OCI-LY1 (cell line): ENCODE measurements at regions not wholly inside any gene's neighbourhood (a gene's known extent, or its start where the extent isn't known, plus 50 kb on each side); places are given as distances from the start of the nearest gene placed in this dataset.

ENCODE experiments used
- H2AFZ ChIP-seq: fragments of 200-600 bp; sonication (generic), shearing (Covaris generic); 2 replicates; pipeline ENCODE4 v1.6.0; 2014; ENCODE audit warnings: antibody characterized with exemption, mild to moderate bottlenecking, low read length
- H3F3A ChIP-seq: fragments of 200-600 bp; sonication (generic), shearing (Covaris generic); 2 replicates; pipeline ENCODE4 v1.6.0; 2014; ENCODE audit warnings: mild to moderate bottlenecking, antibody characterized with exemption, low read length, moderate library complexity; ENCODE audit not compliant: insufficient read depth
- H3K27ac ChIP-seq: fragments of 200-600 bp; sonication (generic); 2 replicates; pipeline ENCODE4 v1.5.1; 2014; ENCODE audit warnings: low read length, mixed run types, mild to moderate bottlenecking, low read depth; ENCODE audit not compliant: poor library complexity, severe bottlenecking
- H3K27me3 ChIP-seq: fragments of 200-600 bp; sonication (generic); 2 replicates; pipeline ENCODE4 v1.6.0; 2014; ENCODE audit warnings: antibody characterized with exemption, mild to moderate bottlenecking, low read length, moderate library complexity; ENCODE audit not compliant: insufficient read depth
- H3K36me3 ChIP-seq: fragments of 200-600 bp; sonication (generic); 2 replicates; pipeline ENCODE4 v1.6.1; 2014; ENCODE audit warnings: mild to moderate bottlenecking, antibody characterized with exemption, low read length, moderate library complexity, mixed read lengths; ENCODE audit not compliant: insufficient read depth
- H3K4me1 ChIP-seq: fragments of 200-600 bp; sonication (generic); 2 replicates; pipeline ENCODE4 v1.5.1; 2014; ENCODE audit warnings: mild to moderate bottlenecking, low read length, moderate library complexity; ENCODE audit not compliant: insufficient read depth, severe bottlenecking
- H3K4me2 ChIP-seq: fragments of 200-600 bp; sonication (generic), shearing (Covaris generic); 2 replicates; pipeline ENCODE4 v1.6.1; 2014; ENCODE audit warnings: low read length
- H3K4me3 ChIP-seq: fragments of 200-600 bp; sonication (generic); 2 replicates; pipeline ENCODE4 v1.5.1; 2014; ENCODE audit warnings: low read length, low read depth, mild to moderate bottlenecking, mixed read lengths; ENCODE audit not compliant: poor library complexity, severe bottlenecking
- H3K79me2 ChIP-seq: fragments of 200-600 bp; shearing (Covaris generic); 2 replicates; pipeline ENCODE4 v1.6.1; 2016; ENCODE audit warnings: mixed run types, low read length, mixed read lengths; ENCODE audit not compliant: insufficient read depth
- H3K9ac ChIP-seq: fragments of 200-600 bp; sonication (generic), shearing (Covaris generic); 2 replicates; pipeline ENCODE4 v1.6.1; 2014; ENCODE audit warnings: mild to moderate bottlenecking, low read length, mixed read lengths
- H3K9me2 ChIP-seq: fragments of 200-600 bp; sonication (generic), shearing (Covaris generic); 2 replicates; pipeline ENCODE4 v1.6.1; 2014; ENCODE audit warnings: low read depth, mild to moderate bottlenecking, low read length, mixed read lengths
- H3K9me3 ChIP-seq: fragments of 200-600 bp; shearing (Covaris generic); 2 replicates; pipeline ENCODE4 v1.6.1; 2014; ENCODE audit warnings: low read length, mixed read lengths
- H4K20me1 ChIP-seq: fragments of 200-600 bp; sonication (generic), shearing (Covaris generic); 2 replicates; pipeline ENCODE4 v1.6.0; 2016; ENCODE audit warnings: mild to moderate bottlenecking, low read length; ENCODE audit not compliant: insufficient read depth
- EZH2 ChIP-seq: fragments of 200-600 bp; sonication (generic), shearing (Covaris generic); IDR thresholded peaks from 2 replicates; pipeline ENCODE4 v1.8.0; 2017; ENCODE audit warnings: borderline replicate concordance, mixed run types, mild to moderate bottlenecking, antibody characterized with exemption, low read length, moderate library complexity, mixed read lengths
- TF ChIP-seq, protein P1 (sequence below): fragments of 200-600 bp; sonication (generic), shearing (Covaris generic); IDR thresholded peaks from 2 replicates; pipeline ENCODE4 v1.5.1; 2017; ENCODE audit warnings: mild to moderate bottlenecking, antibody characterized with exemption, low read length, moderate library complexity, mixed read lengths

DNA sequence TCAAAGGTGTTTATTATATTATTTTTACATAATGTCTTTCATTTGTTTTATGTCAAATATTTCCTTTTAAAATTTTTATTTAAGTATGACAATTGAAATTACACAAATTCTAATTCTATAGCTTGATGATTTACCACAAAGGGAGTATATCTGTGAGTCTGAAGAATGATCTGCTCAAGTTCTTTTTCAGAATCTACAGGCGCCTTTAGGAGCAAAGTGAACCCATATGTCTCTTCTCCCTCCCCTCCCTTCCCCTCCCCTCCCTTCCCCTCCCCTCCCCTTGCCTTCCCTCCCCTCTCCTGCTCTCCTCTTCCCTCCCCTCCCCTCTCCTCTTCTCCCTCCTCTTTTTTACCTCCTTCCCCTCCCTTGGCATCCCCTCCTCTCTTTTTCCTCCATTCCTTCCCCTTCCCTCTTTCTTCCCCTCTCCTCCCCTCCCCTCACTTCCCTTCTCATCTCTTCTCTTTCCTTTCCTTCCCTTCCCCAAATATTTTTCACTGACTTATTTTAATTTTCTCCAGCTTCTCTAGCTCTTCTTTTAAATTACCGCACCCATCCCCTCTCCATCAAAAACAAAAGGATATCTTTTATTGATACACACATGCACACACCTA lies 495.3 kb upstream of the PIK3R1 start:
- no peaks in the 10 kb centered on the region for H3K36me3 ChIP-seq
- H3K9me3 ChIP-seq, result no peaks in the 10 kb centered on the region
- no peak overlapping the region for H3K4me2 ChIP-seq
- H3K4me1 ChIP-seq, result no peaks in the 10 kb centered on the region
- H4K20me1 ChIP-seq, result no peaks in the 10 kb centered on the region
- H2AFZ ChIP-seq, result no peak overlapping the region
- no peaks in the 10 kb centered on the region for H3K9me2 ChIP-seq
- H3K79me2 ChIP-seq, result no peaks in the 10 kb centered on the region
- no peak overlapping the region for H3K4me3 ChIP-seq
- no peak overlapping the region for H3K27ac ChIP-seq
- TF ChIP-seq, protein P1, sequence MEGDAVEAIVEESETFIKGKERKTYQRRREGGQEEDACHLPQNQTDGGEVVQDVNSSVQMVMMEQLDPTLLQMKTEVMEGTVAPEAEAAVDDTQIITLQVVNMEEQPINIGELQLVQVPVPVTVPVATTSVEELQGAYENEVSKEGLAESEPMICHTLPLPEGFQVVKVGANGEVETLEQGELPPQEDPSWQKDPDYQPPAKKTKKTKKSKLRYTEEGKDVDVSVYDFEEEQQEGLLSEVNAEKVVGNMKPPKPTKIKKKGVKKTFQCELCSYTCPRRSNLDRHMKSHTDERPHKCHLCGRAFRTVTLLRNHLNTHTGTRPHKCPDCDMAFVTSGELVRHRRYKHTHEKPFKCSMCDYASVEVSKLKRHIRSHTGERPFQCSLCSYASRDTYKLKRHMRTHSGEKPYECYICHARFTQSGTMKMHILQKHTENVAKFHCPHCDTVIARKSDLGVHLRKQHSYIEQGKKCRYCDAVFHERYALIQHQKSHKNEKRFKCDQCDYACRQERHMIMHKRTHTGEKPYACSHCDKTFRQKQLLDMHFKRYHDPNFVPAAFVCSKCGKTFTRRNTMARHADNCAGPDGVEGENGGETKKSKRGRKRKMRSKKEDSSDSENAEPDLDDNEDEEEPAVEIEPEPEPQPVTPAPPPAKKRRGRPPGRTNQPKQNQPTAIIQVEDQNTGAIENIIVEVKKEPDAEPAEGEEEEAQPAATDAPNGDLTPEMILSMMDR, result no peak
- TF ChIP-seq EZH2, result no peak
- H3F3A ChIP-seq, result no peaks in the 10 kb centered on the region
- no peak overlapping the region for H3K9ac ChIP-seq
- H3K27me3 ChIP-seq, result no peaks in the 10 kb centered on the region

DNA sequence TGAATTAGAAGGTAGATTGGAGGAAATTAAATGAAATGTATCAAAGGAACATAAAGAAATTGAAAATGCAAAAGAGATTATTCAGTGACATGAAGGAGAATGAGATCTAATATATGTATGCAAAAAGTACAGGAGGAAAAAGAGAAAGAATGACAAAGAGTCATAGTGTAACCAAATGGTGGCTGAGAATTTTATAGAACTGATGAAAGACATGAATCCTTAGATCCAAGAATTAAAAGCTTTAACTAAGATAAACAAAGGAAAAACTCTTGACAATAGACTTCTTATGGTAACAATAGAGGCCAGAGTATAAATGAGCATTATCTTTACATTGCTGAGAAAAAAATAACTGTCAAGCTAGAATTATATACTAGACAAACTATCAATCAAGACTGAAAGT lies 505.4 kb upstream of the CD180 start:
- no peaks in the 10 kb centered on the region for H3K4me1 ChIP-seq
- no peaks in the 10 kb centered on the region for H3K79me2 ChIP-seq
- no peak overlapping the region for H3K27ac ChIP-seq
- no peaks in the 10 kb centered on the region for H3F3A ChIP-seq
- H4K20me1 ChIP-seq, result no peaks in the 10 kb centered on the region
- no peaks in the 10 kb centered on the region for H3K9me3 ChIP-seq
- H3K4me3 ChIP-seq, result no peak overlapping the region
- no peaks in the 10 kb centered on the region for H3K9me2 ChIP-seq
- no peak for TF ChIP-seq EZH2
- TF ChIP-seq, protein P1, result no peak
- no peaks in the 10 kb centered on the region for H3K27me3 ChIP-seq
- H3K4me2 ChIP-seq, result no peak overlapping the region
- no peak overlapping the region for H3K9ac ChIP-seq
- H2AFZ ChIP-seq, result no peak overlapping the region
- no peaks in the 10 kb centered on the region for H3K36me3 ChIP-seq

DNA sequence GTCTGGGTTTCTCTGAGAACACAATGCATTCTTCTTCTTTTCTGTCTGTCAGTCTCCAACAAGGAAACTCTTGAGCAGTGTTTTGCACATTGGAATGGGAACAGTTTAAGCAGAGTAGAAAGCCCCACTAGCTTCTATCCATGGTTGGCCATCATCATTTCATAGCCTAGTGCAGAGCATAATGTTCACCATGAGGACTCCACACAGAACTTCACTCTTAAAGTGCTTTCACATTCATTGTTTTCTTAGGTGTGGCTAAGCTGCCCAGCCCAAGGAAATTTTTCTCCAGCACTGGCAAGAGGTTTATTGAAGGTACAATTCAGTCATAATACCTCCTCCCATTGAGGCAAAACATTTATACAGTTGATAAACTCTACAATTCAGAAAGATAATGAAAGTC lies 503.0 kb upstream of the CD180 start:
- Histone ChIP-seq H3K79me2 (no peaks in the 10 kb centered on the region), H4K20me1 (no peaks in the 10 kb centered on the region), H3K4me1 (no peaks in the 10 kb centered on the region), H3K9me3 (no peaks in the 10 kb centered on the region), H3F3A (no peaks in the 10 kb centered on the region), H3K36me3 (no peaks in the 10 kb centered on the region), H3K27ac (no peak overlapping the region), H3K4me2 (no peak overlapping the region), H3K4me3 (no peak overlapping the region), H3K27me3 (no peaks in the 10 kb centered on the region), H2AFZ (no peak overlapping the region), H3K9me2 (no peaks in the 10 kb centered on the region), H3K9ac (no peak overlapping the region)
- TF ChIP-seq, protein P1, result no peak
- TF ChIP-seq EZH2, result no peak
